Suprapubic skin (tissue), 4 donors: ENCODE measurements at regions not wholly inside any gene's neighbourhood (a gene's known extent, or its start where the extent isn't known, plus 50 kb on each side); places are given as distances from the start of the nearest gene placed in this dataset.

Source experiments
- EP300 ChIP-seq: sonication (generic); formaldehyde crosslinking; IDR thresholded peaks from one replicate; pipeline ENCODE4 v1.6.1; 2017; ENCODE audit warnings: antibody characterized with exemption
- POLR2A ChIP-seq, 2 donors: fragments of 450-650 bp; IDR thresholded peaks; one replicate each; pipeline ENCODE4 v1.6.1; 2017; ENCODE audit warnings: antibody characterized with exemption in 2 of 2, mild to moderate bottlenecking in 2 of 2, moderate library complexity in 2 of 2
- POLR2AphosphoS5 ChIP-seq, 3 donors: sonication (generic); formaldehyde crosslinking; IDR thresholded peaks; one replicate each; pipeline ENCODE4 v1.6.1; 2017; ENCODE audit warnings: antibody characterized with exemption in 3 of 3
- TF ChIP-seq, protein P1 (sequence below), 2 donors: fragments of 200-600 bp in 1 of 2; fragments of 450-650 bp in 1 of 2; sonication (generic) in 1 of 2; IDR thresholded peaks; one replicate each; pipeline ENCODE4 v1.5.1; 2016 to 2019; ENCODE audit warnings: antibody characterized with exemption in 2 of 2, mild to moderate bottlenecking in 1 of 2, moderate library complexity in 1 of 2

- TF ChIP-seq, protein P1, sequence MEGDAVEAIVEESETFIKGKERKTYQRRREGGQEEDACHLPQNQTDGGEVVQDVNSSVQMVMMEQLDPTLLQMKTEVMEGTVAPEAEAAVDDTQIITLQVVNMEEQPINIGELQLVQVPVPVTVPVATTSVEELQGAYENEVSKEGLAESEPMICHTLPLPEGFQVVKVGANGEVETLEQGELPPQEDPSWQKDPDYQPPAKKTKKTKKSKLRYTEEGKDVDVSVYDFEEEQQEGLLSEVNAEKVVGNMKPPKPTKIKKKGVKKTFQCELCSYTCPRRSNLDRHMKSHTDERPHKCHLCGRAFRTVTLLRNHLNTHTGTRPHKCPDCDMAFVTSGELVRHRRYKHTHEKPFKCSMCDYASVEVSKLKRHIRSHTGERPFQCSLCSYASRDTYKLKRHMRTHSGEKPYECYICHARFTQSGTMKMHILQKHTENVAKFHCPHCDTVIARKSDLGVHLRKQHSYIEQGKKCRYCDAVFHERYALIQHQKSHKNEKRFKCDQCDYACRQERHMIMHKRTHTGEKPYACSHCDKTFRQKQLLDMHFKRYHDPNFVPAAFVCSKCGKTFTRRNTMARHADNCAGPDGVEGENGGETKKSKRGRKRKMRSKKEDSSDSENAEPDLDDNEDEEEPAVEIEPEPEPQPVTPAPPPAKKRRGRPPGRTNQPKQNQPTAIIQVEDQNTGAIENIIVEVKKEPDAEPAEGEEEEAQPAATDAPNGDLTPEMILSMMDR (IDR thresholded peaks at IDR 0.05): no peak
- TF ChIP-seq POLR2A (IDR thresholded peaks at IDR 0.05) (no peak), POLR2AphosphoS5 (IDR thresholded peaks at IDR 0.05) (no peak), EP300 (no peak)
These were observed 64.2 kb upstream of the COL1A2 start for GRCh38 chr7:94330269-94331020.
